T-cell (primary cell): ENCODE measurements at regions not wholly inside any gene's neighbourhood (a gene's known extent, or its start where the extent isn't known, plus 50 kb on each side); places are given as distances from the start of the nearest gene placed in this dataset.
"Not testable (repeated sequence)": the region's sequence is repeated elsewhere in the genome, so short reads cannot be mapped to it uniquely, and the experiment has no call there.

Source experiments
- ATAC-seq, 4 experiments: fragments of 200-7000 bp in 3 of 4; fragments of 150-1000 bp in 1 of 4; cut with Tn5 transposase; replicated peaks in 1 of 4; 1 replicate in 3 of 4; 2 replicates in 1 of 4; pipeline ENCODE4 v1.10.0; 2021; ENCODE audit warnings: moderate library complexity in 3 of 4, mild to moderate bottlenecking in 2 of 4, moderate number of reproducible peaks in 1 of 4
- CTCF ChIA-PET, 2 donors: fragments of 300-600 bp; sonication (Branson Sonifier 250); formaldehyde crosslinking; loops; one replicate each; lab custom pipeline; 2022; ENCODE audit warnings: antibody characterized with exemption in 2 of 2; lab: Charles Lee
- POLR2A ChIA-PET, 2 donors: fragments of 300-600 bp; sonication (Branson Sonifier 250); formaldehyde crosslinking; loops; one replicate each; lab custom pipeline; 2022; ENCODE audit warnings: antibody characterized with exemption in 2 of 2; lab: Charles Lee
- DNase-seq, 35 experiments: peaks; one replicate each; pipeline versions ENCODE4 v3.0.0 to v3.0.0-alpha.2; 2013 to 2023
- H3K27ac ChIP-seq: one replicate; pipeline ENCODE4 v1.5.1; 2013; ENCODE audit warnings: low read length
- H3K27me3 ChIP-seq, 2 experiments: replicated peaks in 1 of 2; 1 replicate in 1 of 2; 2 replicates in 1 of 2; pipeline versions ENCODE4 v1.6.1 to v1.7.0; 2013; ENCODE audit warnings: low read length in 1 of 2, mixed read lengths in 1 of 2; ENCODE audit not compliant: control insufficient read depth in 2 of 2, insufficient read depth in 2 of 2; ENCODE audit errors: extremely low read depth in 1 of 2
- H3K36me3 ChIP-seq, 2 donors: 1 replicate in 1 of 2; 2 replicates in 1 of 2; pipeline versions ENCODE4 v1.6.1 to v1.7.0; 2013; ENCODE audit warnings: low read length in 1 of 2; ENCODE audit not compliant: control insufficient read depth in 2 of 2, insufficient read depth in 1 of 2; ENCODE audit errors: extremely low read depth in 1 of 2
- H3K4me1 ChIP-seq, 2 experiments: 1 replicate in 1 of 2; 2 replicates in 1 of 2; pipeline versions ENCODE4 v1.6.1 to v1.7.0; 2013; ENCODE audit warnings: low read length in 2 of 2, mixed read lengths in 1 of 2; ENCODE audit not compliant: insufficient read depth in 2 of 2, control insufficient read depth in 1 of 2; ENCODE audit errors: extremely low read depth in 1 of 2
- H3K4me3 ChIP-seq, 2 donors: 1 replicate in 1 of 2; 2 replicates in 1 of 2; pipeline versions ENCODE4 v1.5.1 to v1.7.0; 2013; ENCODE audit warnings: mild to moderate bottlenecking in 2 of 2, low read length in 1 of 2, moderate library complexity in 1 of 2; ENCODE audit not compliant: control insufficient read depth in 1 of 2; ENCODE audit errors: extremely low read depth in 1 of 2
- H3K9me3 ChIP-seq: 2 replicates; pipeline ENCODE4 v1.7.0; 2013
- H3K27ac Mint-ChIP-seq, 2 donors: one replicate each; pipeline ENCODE4 v1.8.0; 2020 to 2021; ENCODE audit warnings: mild to moderate bottlenecking in 2 of 2, mixed read lengths in 2 of 2
- H3K27me3 Mint-ChIP-seq, 2 donors: one replicate each; pipeline ENCODE4 v1.8.0; 2021 to 2022; ENCODE audit warnings: mixed read lengths in 2 of 2
- H3K36me3 Mint-ChIP-seq: one replicate; pipeline ENCODE4 v1.8.0; 2021; ENCODE audit warnings: mixed read lengths
- H3K4me1 Mint-ChIP-seq, 3 donors: one replicate each; pipeline ENCODE4 v1.8.0; 2020 to 2022; ENCODE audit warnings: mixed read lengths in 3 of 3, mild to moderate bottlenecking in 1 of 3
- H3K4me3 Mint-ChIP-seq, 3 donors: one replicate each; pipeline ENCODE4 v1.8.0; 2020 to 2022; ENCODE audit warnings: mild to moderate bottlenecking in 3 of 3, mixed read lengths in 3 of 3, moderate library complexity in 3 of 3
- H3K9me3 Mint-ChIP-seq, 3 donors: one replicate each; pipeline ENCODE4 v1.8.0; 2020 to 2022; ENCODE audit warnings: mixed read lengths in 3 of 3
- WGBS: methylation state at CpG from one replicate; pipeline ENCODE4 v1.1.5; 2013; ENCODE audit warnings: missing lambda C conversion rate; ENCODE audit not compliant: insufficient coverage; 5-methylcytosine and 5-hydroxymethylcytosine counted together

DNA sequence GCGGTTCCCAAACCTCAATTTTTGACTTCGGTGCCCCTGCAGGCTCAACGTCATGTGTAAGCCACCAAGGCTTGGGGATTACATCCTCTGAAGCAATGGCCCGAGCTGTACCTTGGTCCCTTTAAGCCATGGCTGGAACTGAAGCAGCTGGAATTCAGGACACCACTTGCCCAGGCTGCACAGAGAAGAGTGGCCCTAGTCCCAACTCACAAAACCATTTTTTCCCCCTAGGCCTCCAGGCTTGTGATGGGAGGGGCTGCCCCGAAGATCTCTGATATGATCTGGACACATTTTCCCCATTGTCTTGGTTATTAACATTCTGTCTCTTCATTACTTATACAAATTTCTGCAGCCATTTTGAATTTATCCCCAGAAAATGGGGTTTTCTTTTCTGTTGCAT is 233.3 kb upstream of the ADGRL4 start:
- Histone ChIP-seq H3K27me3 (no peaks in the 10 kb centered on the region), H3K4me3 (no peak overlapping the region), H3K9me3 (no peaks in the 10 kb centered on the region), H3K36me3 (no peaks in the 10 kb centered on the region), H3K27ac (no peak overlapping the region), H3K4me1 (no peaks in the 10 kb centered on the region)
- no peak for DNase-seq
- Mint-ChIP-seq H3K9me3 (peaks cover 0 to 14% (median 7%) of the 10 kb centered on the region in 3 donors), H3K4me1 (no peaks in the 10 kb centered on the region), H3K36me3 (no peaks in the 10 kb centered on the region), H3K27ac (no peak overlapping the region), H3K27me3 (no peaks in the 10 kb centered on the region), H3K4me3 (no peak overlapping the region)
- ChIA-PET CTCF (no interaction called here), POLR2A (no interaction called here)
- WGBS = 80% methylated on average over 4 of the region's 5 CpGs
- no peak for ATAC-seq

DNA sequence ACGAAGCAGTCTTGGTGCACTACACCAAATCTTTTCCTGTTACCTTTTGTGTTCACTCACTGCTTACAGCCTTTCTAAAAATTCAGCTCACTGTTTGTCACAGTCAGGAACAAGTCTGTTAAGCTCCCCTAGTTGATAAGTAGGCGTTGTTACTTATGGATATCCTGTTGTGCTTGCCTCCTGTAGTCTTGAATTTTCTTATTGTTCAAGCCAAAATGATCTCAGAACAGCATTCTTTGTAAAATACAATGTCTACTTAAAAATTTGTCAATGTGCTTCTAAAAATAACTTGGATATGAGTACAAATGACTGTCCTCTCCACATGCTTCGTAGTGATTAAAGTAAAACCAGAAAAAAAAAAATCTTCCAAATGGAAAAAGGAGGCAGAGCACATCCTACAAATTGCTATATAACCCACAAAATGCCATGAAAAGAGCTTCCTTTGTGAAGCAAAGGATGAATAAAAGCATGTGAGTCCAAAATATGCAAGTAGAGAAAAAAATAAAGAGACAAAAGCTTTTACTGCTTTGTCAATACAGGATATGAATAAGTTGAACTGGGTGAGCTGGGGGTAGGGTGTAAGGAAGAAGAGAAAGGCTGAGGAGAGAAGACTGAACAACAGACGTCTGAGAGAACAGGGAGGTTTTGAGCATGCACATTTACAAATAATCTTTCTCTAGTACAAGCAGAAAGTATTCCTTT is 228.9 kb upstream of the ADGRL4 start:
- ChIA-PET CTCF (interaction anchor here in 1 of 2 donors (0.7 kb wide), 1 partner anchor 27 kb away, joined by 3 read pairs; no protein-coding TSS in a partner anchor), POLR2A (interaction anchor here in 1 of 2 donors (0.6 kb wide), 1 partner anchor 736 kb away, joined by 3 read pairs; no protein-coding TSS in a partner anchor)
- DNase-seq (no peak), ATAC-seq (no peak)
- WGBS = no CpG with 5 or more reads among the region's 4 CpGs
- H3K9me3 Mint-ChIP-seq = peaks cover 0 to 16% (median 4%) of the 10 kb centered on the region in 3 donors
- H3K4me3 Mint-ChIP-seq = no peak overlapping the region
- Histone ChIP-seq H3K9me3 (no peaks in the 10 kb centered on the region), H3K4me3 (no peak overlapping the region), H3K4me1 (no peaks in the 10 kb centered on the region), H3K27ac (no peak overlapping the region), H3K27me3 (no peaks in the 10 kb centered on the region), H3K36me3 (no peaks in the 10 kb centered on the region)
- H3K27ac Mint-ChIP-seq = no peak overlapping the region
- no peaks in the 10 kb centered on the region for H3K4me1 Mint-ChIP-seq
- H3K36me3 Mint-ChIP-seq = no peaks in the 10 kb centered on the region
- H3K27me3 Mint-ChIP-seq = no peaks in the 10 kb centered on the region

DNA sequence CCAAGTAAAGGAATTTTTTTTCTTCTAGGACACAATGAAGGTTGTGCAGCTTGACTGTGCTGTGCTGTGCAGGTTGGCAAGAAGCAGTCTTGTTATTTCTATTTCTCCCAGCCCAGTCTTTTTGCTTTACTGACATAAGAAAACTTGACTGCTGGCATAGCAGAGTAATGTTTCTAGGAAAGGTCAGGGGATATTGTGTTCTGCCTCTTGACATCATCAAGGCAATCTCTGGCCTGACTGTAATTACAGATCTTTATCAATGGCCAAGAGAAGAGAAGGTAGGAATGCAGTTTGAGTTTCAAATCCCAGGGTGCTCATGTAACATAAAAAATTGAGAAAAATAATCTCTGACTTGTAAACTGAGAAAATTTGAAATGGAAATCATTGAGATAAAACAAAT is 226.3 kb upstream of the ADGRL4 start:
- Histone ChIP-seq H3K27ac (no peak overlapping the region), H3K36me3 (no peaks in the 10 kb centered on the region), H3K4me1 (no peaks in the 10 kb centered on the region), H3K4me3 (no peak overlapping the region), H3K27me3 (no peaks in the 10 kb centered on the region), H3K9me3 (no peaks in the 10 kb centered on the region)
- ATAC-seq (no peak), DNase-seq (no peak)
- Mint-ChIP-seq H3K4me3 (no peak overlapping the region), H3K27ac (no peak overlapping the region), H3K36me3 (no peaks in the 10 kb centered on the region), H3K4me1 (no peaks in the 10 kb centered on the region), H3K27me3 (no peaks in the 10 kb centered on the region), H3K9me3 (peaks cover 0 to 18% (median 6%) of the 10 kb centered on the region in 3 donors)
- CTCF ChIA-PET = interaction anchor here in 1 of 2 donors (0.5 kb wide), 1 partner anchor 17 kb away, joined by 7 read pairs; no protein-coding TSS in a partner anchor
- POLR2A ChIA-PET = no interaction called here

DNA sequence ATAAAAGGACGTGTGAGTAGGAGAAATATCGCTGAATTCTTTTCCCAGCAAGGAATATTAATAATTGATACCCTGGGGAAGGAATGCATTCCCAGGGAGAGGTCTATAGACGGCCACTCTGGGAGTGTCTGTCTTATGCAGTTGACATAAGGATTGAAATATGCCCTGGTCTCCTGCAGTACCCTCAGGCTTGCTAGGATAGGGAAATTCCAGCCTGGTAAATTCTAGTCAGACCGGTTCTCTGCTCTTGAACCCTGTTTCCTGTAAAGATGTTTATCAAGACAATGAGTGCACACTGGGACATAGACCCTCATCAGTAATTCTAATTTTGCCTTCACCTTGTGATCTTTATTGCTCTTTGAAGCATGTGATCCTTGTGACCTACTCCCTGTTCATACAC is 224.2 kb upstream of the ADGRL4 start:
- H3K4me3 ChIP-seq, H3K27ac ChIP-seq, H3K36me3 ChIP-seq, ATAC-seq, CTCF ChIA-PET, H3K27me3 Mint-ChIP-seq, H3K36me3 Mint-ChIP-seq, H3K27ac Mint-ChIP-seq, POLR2A ChIA-PET, H3K9me3 ChIP-seq, H3K4me3 Mint-ChIP-seq, DNase-seq, H3K27me3 ChIP-seq, H3K4me1 Mint-ChIP-seq, H3K4me1 ChIP-seq: not testable (repeated sequence)
- WGBS = 73% methylated on average over 3 of the region's 4 CpGs
- H3K9me3 Mint-ChIP-seq = peaks cover 6 to 21% (median 8%) of the 10 kb centered on the region in 3 donors

DNA sequence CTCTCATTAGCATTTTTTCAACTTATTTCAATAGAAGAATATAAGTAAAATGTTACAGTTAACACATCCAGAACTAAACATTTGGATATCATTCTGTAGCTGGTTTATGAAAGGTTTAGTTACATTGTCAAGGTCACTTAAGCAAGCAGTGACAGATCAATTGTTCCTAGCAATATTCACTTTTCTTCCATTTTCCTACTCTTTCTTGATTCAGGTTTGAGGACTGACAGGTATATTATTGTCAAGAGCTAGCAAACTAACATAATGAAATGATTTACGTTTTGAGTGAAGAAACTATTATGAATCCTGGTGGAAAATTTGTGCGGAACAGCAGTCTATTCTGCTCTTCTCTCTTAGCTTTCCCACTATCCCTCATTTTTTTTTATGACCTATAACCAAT is 220.4 kb upstream of the ADGRL4 start:
- Histone ChIP-seq H3K9me3 (no peaks in the 10 kb centered on the region), H3K4me1 (no peaks in the 10 kb centered on the region), H3K27me3 (no peaks in the 10 kb centered on the region), H3K36me3 (no peaks in the 10 kb centered on the region), H3K27ac (no peak overlapping the region), H3K4me3 (no peak overlapping the region)
- POLR2A ChIA-PET = no interaction called here
- Mint-ChIP-seq H3K4me3 (no peak overlapping the region), H3K27me3 (no peaks in the 10 kb centered on the region), H3K36me3 (no peaks in the 10 kb centered on the region), H3K4me1 (no peaks in the 10 kb centered on the region), H3K27ac (no peak overlapping the region), H3K9me3 (peaks cover 8 to 20% (median 12%) of the 10 kb centered on the region in 3 donors)
- ATAC-seq (no peak), DNase-seq (no peak)
- 83% methylated on average over 1 of the region's 2 CpGs for WGBS
- CTCF ChIA-PET = no interaction called here

- Mint-ChIP-seq H3K4me3 (no peak overlapping the region), H3K36me3 (no peaks in the 10 kb centered on the region), H3K9me3 (peaks cover 7 to 22% (median 17%) of the 10 kb centered on the region in 3 donors), H3K27ac (no peak overlapping the region), H3K4me1 (no peaks in the 10 kb centered on the region), H3K27me3 (no peaks in the 10 kb centered on the region)
- no peak for DNase-seq
- CTCF ChIA-PET = no interaction called here
- Histone ChIP-seq H3K9me3 (no peaks in the 10 kb centered on the region), H3K27me3 (no peaks in the 10 kb centered on the region), H3K27ac (no peak overlapping the region), H3K36me3 (no peaks in the 10 kb centered on the region), H3K4me3 (no peak overlapping the region), H3K4me1 (no peaks in the 10 kb centered on the region)
- no peak for ATAC-seq
- POLR2A ChIA-PET = no interaction called here
- 50% methylated on average over 2 of the region's 3 CpGs for WGBS
Measured at GRCh38 chr1:79224537-79224936, 218.0 kb upstream of the ADGRL4 start.
